HG03175 (cell line): ENCODE measurements at regions not wholly inside any gene's neighbourhood (a gene's known extent, or its start where the extent isn't known, plus 50 kb on each side); places are given as distances from the start of the nearest gene placed in this dataset.
"Not testable (repeated sequence)": the region's sequence is repeated elsewhere in the genome, so short reads cannot be mapped to it uniquely, and the experiment has no call there.

Source experiments
- ATAC-seq: cut with Tn5 transposase; IDR thresholded peaks from one replicate; pipeline ENCODE4 v1.9.1; 2021; ENCODE audit warnings: mild to moderate bottlenecking, moderate library complexity; ENCODE audit not compliant: unreplicated experiment

GRCh38 chr18:29960539-29960938 lies 1082.0 kb downstream of the DSC3 start:
- ATAC-seq, result no peak

- no peak for ATAC-seq
Observed at GRCh38 chr18:29930231-29930630, 1112.3 kb downstream of the DSC3 start.

- ATAC-seq, result no peak
Observed at GRCh38 chr18:29928081-29928480, 1114.5 kb downstream of the DSC3 start.

GRCh38 chr18:29925566-29925965 lies 1117.0 kb downstream of the DSC3 start:
- ATAC-seq, result no peak

- no peak for ATAC-seq
Observed at GRCh38 chr18:29912351-29912750, 1130.2 kb downstream of the DSC3 start.

GRCh38 chr18:29892960-29893558 lies 1149.5 kb downstream of the DSC3 start:
- ATAC-seq, result no peak

GRCh38 chr18:29883114-29883513 lies 1159.4 kb downstream of the DSC3 start:
- no peak for ATAC-seq

GRCh38 chr18:29882620-29883019 lies 1159.9 kb downstream of the DSC3 start:
- no peak for ATAC-seq

GRCh38 chr18:29879763-29880162 lies 1162.8 kb downstream of the DSC3 start:
- no peak for ATAC-seq

- ATAC-seq, result no peak
Observed at GRCh38 chr18:29874519-29875098, 1167.9 kb downstream of the DSC3 start.

GRCh38 chr18:29873211-29873610 lies 1169.3 kb downstream of the DSC3 start:
- ATAC-seq, result no peak

GRCh38 chr18:29871246-29871645 lies 1171.3 kb downstream of the DSC3 start:
- ATAC-seq, result no peak

GRCh38 chr18:29862824-29863223 lies 1179.7 kb downstream of the DSC3 start:
- ATAC-seq, result no peak

- ATAC-seq, result no peak
Observed at GRCh38 chr18:29855637-29856036, 1186.9 kb downstream of the DSC3 start.

GRCh38 chr18:29853126-29853525 lies 1189.4 kb downstream of the DSC3 start:
- no peak for ATAC-seq

GRCh38 chr18:29849144-29849543 lies 1193.4 kb downstream of the DSC3 start:
- no peak for ATAC-seq

- ATAC-seq, result no peak
Observed at GRCh38 chr18:29841631-29842030, 1200.9 kb downstream of the DSC3 start.

- no peak for ATAC-seq
Observed at GRCh38 chr18:29840089-29840488, 1202.5 kb downstream of the DSC3 start.

GRCh38 chr18:29838961-29839360 lies 1203.6 kb downstream of the DSC3 start:
- ATAC-seq, result not testable (repeated sequence)

- no peak for ATAC-seq
Observed at GRCh38 chr18:29838556-29838955, 1204.0 kb downstream of the DSC3 start.

- ATAC-seq, result no peak
Observed at GRCh38 chr18:29823671-29824070, 1218.9 kb downstream of the DSC3 start.

GRCh38 chr18:29821544-29821943 lies 1221.0 kb downstream of the DSC3 start:
- ATAC-seq, result no peak

- no peak for ATAC-seq
Observed at GRCh38 chr18:29811519-29811918, 1231.0 kb downstream of the DSC3 start.
